GM12891 (cell line): ENCODE measurements at regions not wholly inside any gene's neighbourhood (a gene's known extent, or its start where the extent isn't known, plus 50 kb on each side); places are given as distances from the start of the nearest gene placed in this dataset.

Experiments used
- DNase-seq: peaks from one replicate; pipeline ENCODE4 v3.0.0; 2011; ENCODE audit warnings: low spot score; ENCODE audit not compliant: insufficient read length
- FAIRE-seq: peaks from 2 replicates; lab custom pipeline; 2011; peaks lifted over from hg19 to GRCh38; lab: Jason Lieb, UNC
- PAX5 ChIP-seq: IDR thresholded peaks from 2 replicates; pipeline ENCODE4 v1.6.1; 2011; ENCODE audit warnings: low read length, moderate library complexity, mild to moderate bottlenecking; ENCODE audit not compliant: insufficient read depth, severe bottlenecking
- POLR2A ChIP-seq: IDR thresholded peaks from 2 replicates; pipeline ENCODE4 v1.6.1; 2011; ENCODE audit warnings: low read depth, low read length, control low read depth
- POLR2AphosphoS5 ChIP-seq: IDR thresholded peaks from 2 replicates; pipeline ENCODE4 v1.6.1; 2011; ENCODE audit warnings: low read depth, low read length, control low read depth
- POU2F2 ChIP-seq: IDR thresholded peaks from 2 replicates; pipeline ENCODE4 v1.6.1; 2011; ENCODE audit warnings: low read depth, mild to moderate bottlenecking, control low read depth, low read length, moderate library complexity
- SPI1 ChIP-seq: IDR thresholded peaks from 2 replicates; pipeline ENCODE4 v1.6.1; 2011; ENCODE audit warnings: low read depth, low read length, control low read depth
- TAF1 ChIP-seq: IDR thresholded peaks from 2 replicates; pipeline ENCODE4 v1.6.1; 2011; ENCODE audit warnings: low read depth, low read length, control low read depth

GRCh38 chr9:126122901-126123616 is 203.6 kb upstream of the MVB12B start:
- no peak for FAIRE-seq
- TF ChIP-seq PAX5, result no peak
- TF ChIP-seq TAF1, result no peak
- no peak for DNase-seq

- DNase-seq (no peak), FAIRE-seq (no peak)
- TF ChIP-seq PAX5, result no peak
- TF ChIP-seq POLR2AphosphoS5, result no peak
- no peak for TF ChIP-seq SPI1
These were observed 202.7 kb upstream of the MVB12B start for GRCh38 chr9:126123927-126124326.

GRCh38 chr9:126125177-126125576 is 201.5 kb upstream of the MVB12B start:
- FAIRE-seq, result no peak
- no peak for DNase-seq

GRCh38 chr9:126125577-126125976 is 201.1 kb upstream of the MVB12B start:
- no peak for TF ChIP-seq TAF1
- no peak for TF ChIP-seq POLR2AphosphoS5
- TF ChIP-seq SPI1, result no peak
- no peak for TF ChIP-seq POU2F2
- TF ChIP-seq POLR2A, result no peak
- TF ChIP-seq PAX5, result no peak
- no peak for DNase-seq
- FAIRE-seq, result no peak

More at GRCh38 chr9:126125177-126125576, 201.5 kb upstream of the MVB12B start:
- TF ChIP-seq POU2F2 (no peak), TAF1 (no peak), PAX5 (no peak), POLR2A (no peak), POLR2AphosphoS5 (no peak), SPI1 (no peak)

- FAIRE-seq (no peak), DNase-seq (no peak)
- no peak for TF ChIP-seq POLR2AphosphoS5
- TF ChIP-seq TAF1, result no peak
- no peak for TF ChIP-seq POU2F2
- no peak for TF ChIP-seq PAX5
- no peak for TF ChIP-seq POLR2A
- TF ChIP-seq SPI1, result no peak
These were observed 200.6 kb upstream of the MVB12B start for GRCh38 chr9:126125992-126126409.

- TF ChIP-seq POLR2AphosphoS5, result no peak
- FAIRE-seq, result no peak
- no peak for DNase-seq
These were observed 199.8 kb upstream of the MVB12B start for GRCh38 chr9:126126807-126127206.

GRCh38 chr9:126127591-126127990 is 199.0 kb upstream of the MVB12B start:
- DNase-seq (no peak), FAIRE-seq (no peak)
- TF ChIP-seq PAX5 (no peak), TAF1 (no peak), POLR2AphosphoS5 (no peak), SPI1 (no peak)

- FAIRE-seq (no peak), DNase-seq (no peak)
- TF ChIP-seq TAF1 (no peak), POLR2A (no peak), PAX5 (no peak), POLR2AphosphoS5 (no peak), POU2F2 (no peak), SPI1 (no peak)
These were observed 198.0 kb upstream of the MVB12B start for GRCh38 chr9:126128494-126129142.

GRCh38 chr9:126131066-126132010 is 195.3 kb upstream of the MVB12B start:
- FAIRE-seq, result no peak
- TF ChIP-seq POLR2A, result no peak
- TF ChIP-seq PAX5, result no peak
- TF ChIP-seq POLR2AphosphoS5, result no peak
- TF ChIP-seq TAF1, result no peak
- TF ChIP-seq POU2F2, result no peak
- no peak for TF ChIP-seq SPI1
- no peak for DNase-seq
